Adrenal gland (tissue), 9 donors: ENCODE measurements at regions not wholly inside any gene's neighbourhood (a gene's known extent, or its start where the extent isn't known, plus 50 kb on each side); places are given as distances from the start of the nearest gene placed in this dataset.

Experiments used
- DNase-seq, 7 donors: peaks; one replicate each; pipeline ENCODE4 v3.0.0-alpha.2; 2019 to 2020
- H3K27ac ChIP-seq, 5 donors: fragments of 200-600 bp; sonication (generic) in 4 of 5; 1 replicate in 3 of 5; 2 replicates in 2 of 5; pipeline versions ENCODE4 v1.5.1 to v1.8.0; 2016 to 2020; ENCODE audit warnings: mild to moderate bottlenecking in 1 of 5
- H3K27me3 ChIP-seq: fragments of 200-600 bp; 2 replicates; pipeline ENCODE4 v1.8.0; 2021
- H3K36me3 ChIP-seq, 2 donors: fragments of 200-600 bp; replicated peaks in 1 of 2; 1 replicate in 1 of 2; 2 replicates in 1 of 2; pipeline versions ENCODE4 v1.5.1 to v1.8.0; 2018 to 2022
- H3K4me1 ChIP-seq, 2 donors: fragments of 200-600 bp; replicated peaks in 1 of 2; 1 replicate in 1 of 2; 2 replicates in 1 of 2; pipeline versions ENCODE4 v1.5.1 to v1.8.0; 2018 to 2021
- H3K4me3 ChIP-seq, 4 donors: fragments of 200-600 bp; sonication (generic) in 3 of 4; one replicate each; pipeline ENCODE4 v1.5.1; 2016 to 2018
- H3K9me3 ChIP-seq, 3 donors: fragments of 200-600 bp; sonication (generic) in 1 of 3; replicated peaks in 1 of 3; 1 replicate in 2 of 3; 2 replicates in 1 of 3; pipeline versions ENCODE4 v1.5.1 to v1.8.0; 2016 to 2021
- CTCF ChIP-seq, 6 experiments: fragments of 450-650 bp in 4 of 6; fragments of 200-600 bp in 2 of 6; sonication (generic) in 1 of 6; IDR thresholded peaks; 1 replicate in 5 of 6; 2 replicates in 1 of 6; pipeline versions ENCODE4 v1.5.1 to v1.8.0; 2016 to 2021; ENCODE audit warnings: antibody characterized with exemption in 6 of 6, mild to moderate bottlenecking in 2 of 6, moderate library complexity in 1 of 6
- POLR2A ChIP-seq, 2 donors: fragments of 450-650 bp; IDR thresholded peaks; one replicate each; pipeline ENCODE4 v1.6.1; 2017; ENCODE audit warnings: antibody characterized with exemption in 2 of 2, mild to moderate bottlenecking in 2 of 2, moderate library complexity in 1 of 2
- WGBS, 4 donors: extraction: QIAGEN DNeasy Blood & Tissue Kit in 2 of 4; methylation state at CpG; one replicate each; pipeline versions ENCODE4 v1.1.5 to v1.1.7; 2013 to 2017; 5-methylcytosine and 5-hydroxymethylcytosine counted together
- intact Hi-C, 2 donors: fragments of 100-400 bp; cut with DNase I; formaldehyde crosslinking; loops; one replicate each; pipeline versions ENCODE4 v1.14.1 to v1.15.0; 2022 to 2023
- donor health status: healthy with polysubstance abuse.
- donor health status: Bipolar disorder and iron deficiency.
- donor health status: DM: yes; HTN: yes; CAD: no.
- donor health status: DM: no; HTN: no; CAD: no.
- donor health status: DM: no; HTN: no; CAD: no.

DNA sequence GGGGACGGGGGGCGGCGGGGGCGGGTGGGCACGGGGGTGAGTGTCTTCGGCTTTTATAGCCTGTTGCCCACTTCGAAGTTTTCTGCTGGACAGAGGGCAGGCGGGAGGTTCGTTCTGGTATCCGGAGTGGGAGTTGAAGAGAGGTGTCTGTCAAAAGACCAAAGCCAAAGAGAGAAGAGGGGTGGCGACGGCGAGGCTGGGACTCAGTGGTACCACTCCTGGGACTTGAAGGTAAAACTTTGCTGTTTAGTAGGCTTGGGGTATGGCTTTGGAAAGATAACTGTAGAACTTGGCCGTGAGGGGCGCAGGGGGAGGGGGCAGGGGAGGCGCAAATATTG, 215.8 kb upstream of the DTNA start:
- no peaks in the 10 kb centered on the region for H3K9me3 ChIP-seq
- H3K27me3 ChIP-seq, result peaks cover 10% of the 10 kb centered on the region
- 5 to 12% (median 8%) methylated on average over 11 to 16 of the region's 16 CpGs for WGBS, 4 donors
- peak overlapping the region in 1 of 4 donors; percentile 46 for H3K4me3 ChIP-seq
- no peaks in the 10 kb centered on the region for H3K36me3 ChIP-seq
- TF ChIP-seq CTCF (IDR thresholded peaks at IDR 0.05) (no peak), POLR2A (IDR thresholded peaks at IDR 0.05) (no peak)
- peak overlapping the region in 1 of 5 donors; percentile 68 for H3K27ac ChIP-seq
- no peaks in the 10 kb centered on the region for H3K4me1 ChIP-seq
- peak in 2 of 7 donors; percentile 14 to 52 for DNase-seq
- intact Hi-C loops, result no loop called here

- WGBS, 4 donors, result 52 to 59% (median 57%) methylated on average over 6 of the region's 6 CpGs
- Histone ChIP-seq H3K36me3 (no peaks in the 10 kb centered on the region), H3K9me3 (no peaks in the 10 kb centered on the region), H3K27me3 (peaks cover 10% of the 10 kb centered on the region), H3K4me3 (no peak overlapping the region), H3K4me1 (no peaks in the 10 kb centered on the region), H3K27ac (no peak overlapping the region)
- DNase-seq, result no peak
- intact Hi-C loops, result no loop called here
- no peak for TF ChIP-seq CTCF (IDR thresholded peaks at IDR 0.05)
- no peak for TF ChIP-seq POLR2A (IDR thresholded peaks at IDR 0.05)
Measured at GRCh38 chr18:34495506-34495905, 214.6 kb upstream of the DTNA start.

DNA sequence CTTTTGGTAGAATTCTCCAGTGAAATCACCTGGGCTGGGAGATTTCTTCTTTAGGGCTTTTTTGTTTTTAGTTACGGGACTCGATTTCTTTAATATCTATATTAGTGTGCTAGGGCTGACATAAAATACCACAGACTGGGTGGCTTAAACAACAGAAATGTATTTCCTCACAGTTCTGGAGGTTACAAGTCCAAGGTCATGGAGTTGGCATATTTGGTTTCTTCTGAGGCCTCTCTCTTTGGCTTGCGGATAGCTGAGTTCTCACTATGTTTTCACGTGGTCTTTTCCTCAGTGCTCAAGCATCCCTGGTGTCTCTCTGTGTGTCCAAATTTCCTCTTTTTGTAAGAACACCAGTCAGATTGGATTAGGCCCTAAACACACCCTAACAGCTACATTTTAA, 208.5 kb upstream of the DTNA start:
- TF ChIP-seq CTCF (IDR thresholded peaks at IDR 0.05) (no peak), POLR2A (IDR thresholded peaks at IDR 0.05) (no peak)
- Histone ChIP-seq H3K27ac (no peak overlapping the region), H3K27me3 (peaks cover 2% of the 10 kb centered on the region), H3K36me3 (no peaks in the 10 kb centered on the region), H3K9me3 (no peaks in the 10 kb centered on the region), H3K4me1 (no peaks in the 10 kb centered on the region), H3K4me3 (no peak overlapping the region)
- 55 to 70% (median 59%) methylated on average over 4 of the region's 4 CpGs for WGBS, 4 donors
- intact Hi-C loops, result no loop called here
- DNase-seq, result no peak

DNA sequence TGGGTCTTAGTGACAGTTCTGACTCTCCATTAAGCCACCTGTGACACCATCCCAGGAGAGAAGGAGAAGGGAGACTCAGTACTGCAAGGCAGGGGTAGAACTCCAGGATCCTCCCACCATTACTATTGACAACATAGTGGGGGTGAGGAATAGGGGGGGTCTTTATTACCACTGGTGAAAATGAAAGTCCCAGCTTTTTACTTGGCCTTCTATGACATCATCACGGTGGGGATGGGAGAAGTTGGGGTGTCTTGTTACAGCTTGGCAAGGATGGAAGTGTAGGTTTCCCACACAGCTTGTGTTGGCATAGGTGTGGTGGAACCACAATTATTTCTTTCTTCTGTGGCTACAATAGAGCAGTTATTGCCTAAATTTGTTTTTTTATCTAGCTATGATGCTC, 203.9 kb upstream of the DTNA start:
- Histone ChIP-seq H3K27me3 (no peaks in the 10 kb centered on the region), H3K4me3 (no peak overlapping the region), H3K4me1 (no peaks in the 10 kb centered on the region), H3K9me3 (no peaks in the 10 kb centered on the region), H3K36me3 (no peaks in the 10 kb centered on the region), H3K27ac (no peak overlapping the region)
- TF ChIP-seq POLR2A (IDR thresholded peaks at IDR 0.05) (no peak), CTCF (IDR thresholded peaks at IDR 0.05) (no peak)
- DNase-seq, result no peak
- intact Hi-C loops, result no loop called here
- 84 to 100% (median 86%) methylated on average over 1 of the region's 1 CpG for WGBS, 4 donors
